ENCODE measurements at regions not wholly inside any gene's neighbourhood (a gene's known extent, or its start where the extent isn't known, plus 50 kb on each side); places are given as distances from the start of the nearest gene placed in this dataset.

GRCh38 chr4:110830461-110830860, 207.6 kb upstream of the PITX2 start (continued):
- TF ChIP-seq NFXL1 (IDR thresholded peaks at IDR 0.05; ENCODE audit: borderline replicate concordance): no peak
- no peak for TF ChIP-seq IKZF2 (IDR thresholded peaks at IDR 0.05)
- no peak for TF ChIP-seq CEBPB (IDR thresholded peaks at IDR 0.05; ENCODE audit: borderline replicate concordance in 1 of 2, low read depth in 2 of 2, low read length in 2 of 2)
- TF ChIP-seq PAX8 (IDR thresholded peaks at IDR 0.05): no peak
- no peak for TF ChIP-seq POLR2AphosphoS2 (IDR thresholded peaks at IDR 0.05; ENCODE audit: low read depth, low read length)
- TF ChIP-seq YY1 (IDR thresholded peaks at IDR 0.05; ENCODE audit: low read depth, low read length): no peak
- TF ChIP-seq MYC (IDR thresholded peaks at IDR 0.05; ENCODE audit: insufficient read depth, insufficient read length, insufficient replicate concordance, low read length, severe bottlenecking): no peak

GRCh38 chr4:110837896-110838450, 215.1 kb upstream of the PITX2 start:
- ChIA-PET RAD21 (ENCODE audit: unreplicated experiment) (no interaction called here), SMC1A (ENCODE audit: uncharacterized antibody, unreplicated experiment) (no interaction called here), CTCF (no interaction called here), POLR2A (no interaction called here)
- Histone ChIP-seq H3K9ac (ENCODE audit: control insufficient read depth, insufficient read depth, low read length) (no peak overlapping the region), H3K9me3 (replicated peaks; ENCODE audit: control insufficient read depth, insufficient read depth, low read length) (no peaks in the 10 kb centered on the region), H3K4me3 (no peak overlapping the region), H3K79me2 (ENCODE audit: control insufficient read depth, insufficient read depth, low read length) (no peaks in the 10 kb centered on the region), H3K27me3 (replicated peaks in 1 of 2; ENCODE audit: control insufficient read depth in 2 of 2, insufficient read depth in 2 of 2, low read length in 1 of 2) (no peaks in the 10 kb centered on the region), H3K4me1 (ENCODE audit: control insufficient read depth, insufficient read depth, low read length) (no peaks in the 10 kb centered on the region), H3K4me2 (ENCODE audit: control insufficient read depth, insufficient read depth) (no peak overlapping the region), H3K27ac (ENCODE audit: control insufficient read depth, insufficient read depth) (no peak overlapping the region), H4K20me1 (ENCODE audit: control insufficient read depth, insufficient read depth) (no peaks in the 10 kb centered on the region), H2AFZ (ENCODE audit: control insufficient read depth, low read depth, low read length) (no peak overlapping the region), H3K36me3 (ENCODE audit: control insufficient read depth in 2 of 2, insufficient read depth in 2 of 2, low read length in 1 of 2) (no peaks in the 10 kb centered on the region)
- FAIRE-seq (no peak), DNase-seq (ENCODE audit: low read depth, low spot score) (no peak), ATAC-seq (no peak)
- WGBS (ENCODE audit: insufficient coverage, insufficient replicate concordance, low lambda C conversion rate, missing lambda C conversion rate): 25% methylated on average over 7 of the region's 7 CpGs
- intact Hi-C loops (cut with micrococcal nuclease; ENCODE audit: unreplicated experiment): no loop called here
- BruUV-seq (replicated peaks): no TSS peak
- in situ Hi-C loops (cut with MboI): no loop called here
- TF ChIP-seq FOXK2 (IDR thresholded peaks at IDR 0.05): no peak
- TF ChIP-seq ATF7 (IDR thresholded peaks at IDR 0.05; ENCODE audit: low read depth): no peak
- no peak for TF ChIP-seq BMI1 (IDR thresholded peaks at IDR 0.05; ENCODE audit: borderline replicate concordance)
- no peak for TF ChIP-seq MEF2A (IDR thresholded peaks at IDR 0.05; ENCODE audit: insufficient read depth, low read depth, low read length)
